NT2/D1 (cell line): ENCODE measurements at regions not wholly inside any gene's neighbourhood (a gene's known extent, or its start where the extent isn't known, plus 50 kb on each side); places are given as distances from the start of the nearest gene placed in this dataset.

ENCODE experiments used
- SUZ12 ChIP-seq: IDR thresholded peaks from 2 replicates; pipeline ENCODE4 v1.6.1; 2011; ENCODE audit not compliant: insufficient read length, insufficient read depth; ENCODE audit errors: extremely low read depth
- YY1 ChIP-seq: IDR thresholded peaks from 2 replicates; pipeline ENCODE4 v1.6.1; 2011; ENCODE audit not compliant: insufficient read length, insufficient read depth
- ZNF274 ChIP-seq: IDR thresholded peaks from 2 replicates; pipeline ENCODE4 v1.6.1; 2011; ENCODE audit warnings: mild to moderate bottlenecking, low read depth, low read length

GRCh38 chr2:129276978-129277584, 702.4 kb upstream of the RAB6C start:
- TF ChIP-seq SUZ12 (no peak), ZNF274 (no peak), YY1 (no peak)
